ENCODE measurements at regions not wholly inside any gene's neighbourhood (a gene's known extent, or its start where the extent isn't known, plus 50 kb on each side); places are given as distances from the start of the nearest gene placed in this dataset.

DNA sequence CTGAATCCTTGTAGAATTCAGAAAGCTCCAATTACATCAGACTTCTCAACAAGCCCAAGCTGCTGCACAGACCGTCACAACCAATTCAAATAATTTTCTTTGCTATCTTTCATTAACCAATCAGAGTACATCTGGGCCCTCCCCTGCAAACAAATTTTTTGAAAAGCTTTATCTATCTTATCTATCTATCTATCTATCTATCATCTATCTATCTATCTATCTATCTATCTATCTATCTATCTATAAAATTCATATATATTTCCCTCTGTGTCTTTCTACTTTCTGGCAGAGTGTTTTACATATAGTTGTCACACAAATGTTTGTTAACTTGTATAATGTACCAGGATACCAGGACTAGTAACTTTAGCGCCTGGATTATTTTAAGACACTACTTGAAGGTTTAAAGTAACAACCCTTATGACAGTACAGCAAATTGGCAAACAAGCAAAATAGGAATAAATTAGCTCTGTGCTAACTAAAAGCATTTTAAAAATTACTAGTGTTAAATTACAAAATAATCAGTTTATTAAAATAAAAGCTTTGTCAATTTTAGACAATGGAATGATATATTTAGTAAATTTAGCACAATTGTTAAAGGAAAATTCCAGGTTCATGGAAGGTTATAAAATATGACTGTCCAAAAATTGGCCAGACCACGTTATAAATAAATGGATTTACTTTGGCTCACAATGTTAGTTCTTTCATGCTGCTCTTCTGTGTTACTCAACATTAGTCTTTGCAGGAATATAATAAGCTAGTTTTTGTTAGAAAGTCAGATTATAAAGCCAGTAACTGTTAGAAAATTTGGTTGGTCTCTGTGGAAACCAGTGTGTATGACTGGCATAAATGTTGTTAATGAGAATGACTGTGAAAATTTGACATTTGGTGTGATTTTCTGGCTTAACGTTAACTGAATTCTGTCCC lies 138.6 kb downstream of the SUCNR1 start:
- TF ChIP-seq EZH2phosphoT487 (IDR thresholded peaks at IDR 0.05; ENCODE audit: borderline replicate concordance) = no peak
- TF ChIP-seq, protein P1, sequence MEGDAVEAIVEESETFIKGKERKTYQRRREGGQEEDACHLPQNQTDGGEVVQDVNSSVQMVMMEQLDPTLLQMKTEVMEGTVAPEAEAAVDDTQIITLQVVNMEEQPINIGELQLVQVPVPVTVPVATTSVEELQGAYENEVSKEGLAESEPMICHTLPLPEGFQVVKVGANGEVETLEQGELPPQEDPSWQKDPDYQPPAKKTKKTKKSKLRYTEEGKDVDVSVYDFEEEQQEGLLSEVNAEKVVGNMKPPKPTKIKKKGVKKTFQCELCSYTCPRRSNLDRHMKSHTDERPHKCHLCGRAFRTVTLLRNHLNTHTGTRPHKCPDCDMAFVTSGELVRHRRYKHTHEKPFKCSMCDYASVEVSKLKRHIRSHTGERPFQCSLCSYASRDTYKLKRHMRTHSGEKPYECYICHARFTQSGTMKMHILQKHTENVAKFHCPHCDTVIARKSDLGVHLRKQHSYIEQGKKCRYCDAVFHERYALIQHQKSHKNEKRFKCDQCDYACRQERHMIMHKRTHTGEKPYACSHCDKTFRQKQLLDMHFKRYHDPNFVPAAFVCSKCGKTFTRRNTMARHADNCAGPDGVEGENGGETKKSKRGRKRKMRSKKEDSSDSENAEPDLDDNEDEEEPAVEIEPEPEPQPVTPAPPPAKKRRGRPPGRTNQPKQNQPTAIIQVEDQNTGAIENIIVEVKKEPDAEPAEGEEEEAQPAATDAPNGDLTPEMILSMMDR (conservative IDR thresholded peaks at IDR 0.05; ENCODE audit: low read length) = no peak

All from Loucy (cell line).